ENCODE measurements at regions not wholly inside any gene's neighbourhood (a gene's known extent, or its start where the extent isn't known, plus 50 kb on each side); places are given as distances from the start of the nearest gene placed in this dataset.

- TF ChIP-seq USF2 (IDR thresholded peaks at IDR 0.05; ENCODE audit: borderline replicate concordance, low read depth, low read length): no peak
Measured at GRCh38 chr10:27614776-27615175, 110.7 kb downstream of the RAB18 start (continued).

- H3K27me3 ChIP-seq (ENCODE audit: insufficient read depth): peaks cover 42% of the 10 kb centered on the region; the same call in 1 of the 2 replicates
- no peak overlapping the region for H3K27ac ChIP-seq (ENCODE audit: low read depth in 2 of 2, low read length in 1 of 2)
- 6% methylated on average over 6 of the region's 6 CpGs for WGBS (ENCODE audit: low lambda C conversion rate)
- H3K9me2 ChIP-seq: no peaks in the 10 kb centered on the region
- no peaks in the 10 kb centered on the region for H3K36me3 ChIP-seq (replicated peaks in 1 of 2; ENCODE audit: control insufficient read depth in 1 of 2, insufficient read depth in 2 of 2, low read length in 1 of 2)
- TF ChIP-seq MXI1 (IDR thresholded peaks at IDR 0.05; ENCODE audit: low read depth, low read length) (no peak), POLR2AphosphoS5 (IDR thresholded peaks at IDR 0.05; ENCODE audit: low read depth, low read length) (no peak), SMC3 (IDR thresholded peaks at IDR 0.05; ENCODE audit: low read depth, low read length) (no peak), REST (IDR thresholded peaks at IDR 0.05; ENCODE audit: low read depth, low read length) (no peak), PBX3 (IDR thresholded peaks at IDR 0.05) (no peak), GABPA (IDR thresholded peaks at IDR 0.05; ENCODE audit: low read depth) (no peak), CHD2 (IDR thresholded peaks at IDR 0.05; ENCODE audit: low read length, partially characterized antibody) (no peak), EP300 (IDR thresholded peaks at IDR 0.05; ENCODE audit: borderline replicate concordance in 1 of 2, low read depth in 1 of 2, low read length in 1 of 2) (no peak), RXRA (IDR thresholded peaks at IDR 0.05; ENCODE audit: borderline replicate concordance, low read depth) (no peak), FOXJ3 (CRISPR knock-in tag; IDR thresholded peaks at IDR 0.05) (no peak), USF1 (IDR thresholded peaks at IDR 0.05; ENCODE audit: borderline replicate concordance, low read depth) (no peak), IRF3 (IDR thresholded peaks at IDR 0.05; ENCODE audit: low read depth, low read length) (no peak), MEF2A (IDR thresholded peaks at IDR 0.05; ENCODE audit: borderline replicate concordance, low read depth) (no peak), TCF12 (IDR thresholded peaks at IDR 0.05) (no peak), JUND (IDR thresholded peaks at IDR 0.05) (no peak), TAF1 (IDR thresholded peaks at IDR 0.05; ENCODE audit: borderline replicate concordance, low read depth, low read length) (no peak), GATA2 (CRISPR knock-in tag; IDR thresholded peaks at IDR 0.05) (no peak), RFX5 (IDR thresholded peaks at IDR 0.05; ENCODE audit: low read length) (no peak), FOSL2 (IDR thresholded peaks at IDR 0.05; ENCODE audit: borderline replicate concordance, low read depth) (no peak), NRF1 (IDR thresholded peaks at IDR 0.05; ENCODE audit: low read depth, low read length) (no peak)
- H3K4me3 ChIP-seq (ENCODE audit: low read depth in 2 of 2, low read length in 1 of 2): no peak overlapping the region
- H3K4me1 ChIP-seq (ENCODE audit: control insufficient read depth in 1 of 2, insufficient read depth in 2 of 2, low read depth in 1 of 2, low read length in 1 of 2): no peaks in the 10 kb centered on the region
- H4K20me1 ChIP-seq (ENCODE audit: insufficient read depth): no peaks in the 10 kb centered on the region
- H3K9ac ChIP-seq: no peak overlapping the region
- no peaks in the 10 kb centered on the region for H3K79me2 ChIP-seq (ENCODE audit: insufficient read depth)
- CTCF ChIA-PET: no interaction called here
- no peak for DNase-seq
- H3K4me2 ChIP-seq: no peak overlapping the region
- POLR2A ChIA-PET: no interaction called here
- H3K9me3 ChIP-seq: no peaks in the 10 kb centered on the region
- no peaks in the 10 kb centered on the region for H3F3A ChIP-seq (replicated peaks; ENCODE audit: insufficient read depth)
- no peak overlapping the region for H2AFZ ChIP-seq (ENCODE audit: low read depth)
Measured at GRCh38 chr10:27618036-27618615, 114.0 kb downstream of the RAB18 start.

Data from SK-N-SH (cell line).